ENCODE measurements at regions not wholly inside any gene's neighbourhood (a gene's known extent, or its start where the extent isn't known, plus 50 kb on each side); places are given as distances from the start of the nearest gene placed in this dataset.
"Not testable (repeated sequence)": the region's sequence is repeated elsewhere in the genome, so short reads cannot be mapped to it uniquely, and the experiment has no call there.

- Mint-ChIP-seq H3K4me3 (no peak overlapping the region), H3K27ac (no peak overlapping the region), H3K27me3 (no peaks in the 10 kb centered on the region), H3K9me3 (peaks cover 2% of the 10 kb centered on the region), H3K36me3 (ENCODE audit: low read depth) (no peaks in the 10 kb centered on the region), H3K4me1 (no peaks in the 10 kb centered on the region)
- ChIA-PET POLR2A (no interaction called here), CTCF (no interaction called here)
- no peak for DNase-seq
Measured at GRCh38 chr12:87378526-87378925, 650.7 kb downstream of the C12orf50 start.

- no peaks in the 10 kb centered on the region for H3K27me3 Mint-ChIP-seq
- no peak for DNase-seq
- H3K27ac Mint-ChIP-seq, result no peak overlapping the region
- H3K36me3 Mint-ChIP-seq (ENCODE audit: low read depth), result no peaks in the 10 kb centered on the region
- peaks cover 2% of the 10 kb centered on the region for H3K9me3 Mint-ChIP-seq
- H3K4me3 Mint-ChIP-seq, result no peak overlapping the region
- ChIA-PET POLR2A (no interaction called here), CTCF (no interaction called here)
- no peaks in the 10 kb centered on the region for H3K4me1 Mint-ChIP-seq
Measured at GRCh38 chr12:87376722-87377121, 652.5 kb downstream of the C12orf50 start.

DNA sequence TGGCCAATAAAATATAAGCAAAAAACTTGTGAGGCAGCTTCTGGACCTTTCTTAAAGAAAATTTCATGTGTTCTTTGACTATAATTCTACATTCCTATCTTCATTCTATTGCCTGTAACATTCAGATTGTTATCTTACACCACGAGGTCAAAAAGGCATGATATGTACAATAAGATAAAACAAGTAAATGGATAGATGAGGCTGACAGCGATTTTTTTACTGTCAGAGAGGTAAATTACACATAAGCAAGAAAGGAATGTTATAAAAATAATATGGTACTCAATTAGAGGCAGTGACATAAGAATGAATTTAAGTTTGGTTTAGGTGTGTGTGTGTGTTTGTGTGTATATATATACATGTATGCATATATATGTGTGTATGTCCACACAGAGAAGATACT is 660.0 kb downstream of the C12orf50 start:
- no peak overlapping the region for H3K27ac Mint-ChIP-seq
- no peaks in the 10 kb centered on the region for H3K27me3 Mint-ChIP-seq
- peaks cover 2% of the 10 kb centered on the region for H3K9me3 Mint-ChIP-seq
- ChIA-PET POLR2A (no interaction called here), CTCF (no interaction called here)
- DNase-seq, result no peak
- no peaks in the 10 kb centered on the region for H3K4me1 Mint-ChIP-seq
- no peak overlapping the region for H3K4me3 Mint-ChIP-seq
- no peaks in the 10 kb centered on the region for H3K36me3 Mint-ChIP-seq (ENCODE audit: low read depth)

GRCh38 chr12:87368259-87368658 is 660.9 kb downstream of the C12orf50 start:
- no peaks in the 10 kb centered on the region for H3K27me3 Mint-ChIP-seq
- CTCF ChIA-PET, result no interaction called here
- H3K4me1 Mint-ChIP-seq, result no peaks in the 10 kb centered on the region
- no peak overlapping the region for H3K27ac Mint-ChIP-seq
- peaks cover 7% of the 10 kb centered on the region for H3K9me3 Mint-ChIP-seq
- POLR2A ChIA-PET, result no interaction called here
- no peak for DNase-seq
- no peak overlapping the region for H3K4me3 Mint-ChIP-seq
- no peaks in the 10 kb centered on the region for H3K36me3 Mint-ChIP-seq (ENCODE audit: low read depth)

DNA sequence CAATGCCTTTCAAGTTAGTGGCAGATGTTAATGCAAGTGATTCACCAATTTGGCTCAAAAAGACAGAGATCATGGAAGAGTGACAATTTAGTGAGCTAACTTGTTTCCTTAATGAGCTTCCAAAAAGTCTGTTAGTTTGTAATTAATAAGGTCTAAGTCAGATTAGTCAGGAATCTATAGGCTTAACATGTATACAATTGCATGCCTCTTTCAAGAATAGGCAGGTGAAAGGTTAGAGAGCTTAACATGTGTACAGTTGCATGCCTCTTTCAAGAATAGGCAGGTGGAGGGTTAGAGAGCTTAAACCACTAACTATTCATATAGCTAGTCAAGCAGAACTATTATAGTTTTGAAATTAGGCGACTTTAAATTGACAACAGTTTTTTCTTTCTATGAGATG is 663.8 kb downstream of the C12orf50 start:
- no peaks in the 10 kb centered on the region for H3K27me3 Mint-ChIP-seq
- no peaks in the 10 kb centered on the region for H3K36me3 Mint-ChIP-seq (ENCODE audit: low read depth)
- H3K4me3 Mint-ChIP-seq, result no peak overlapping the region
- H3K4me1 Mint-ChIP-seq, result no peaks in the 10 kb centered on the region
- H3K9me3 Mint-ChIP-seq, result peaks cover 22% of the 10 kb centered on the region
- no peak for DNase-seq
- ChIA-PET POLR2A (no interaction called here), CTCF (no interaction called here)
- H3K27ac Mint-ChIP-seq, result no peak overlapping the region

- H3K4me3 Mint-ChIP-seq, result no peak overlapping the region
- CTCF ChIA-PET, result no interaction called here
- no peak overlapping the region for H3K27ac Mint-ChIP-seq
- no peaks in the 10 kb centered on the region for H3K27me3 Mint-ChIP-seq
- peaks cover 22% of the 10 kb centered on the region for H3K9me3 Mint-ChIP-seq
- POLR2A ChIA-PET, result no interaction called here
- H3K36me3 Mint-ChIP-seq (ENCODE audit: low read depth), result no peaks in the 10 kb centered on the region
- no peaks in the 10 kb centered on the region for H3K4me1 Mint-ChIP-seq
- DNase-seq, result no peak
Measured at GRCh38 chr12:87363497-87364084, 665.6 kb downstream of the C12orf50 start.

GRCh38 chr12:87349681-87350080 is 679.5 kb downstream of the C12orf50 start:
- Mint-ChIP-seq H3K4me1 (no peaks in the 10 kb centered on the region), H3K27ac (no peak overlapping the region), H3K9me3 (no peaks in the 10 kb centered on the region), H3K27me3 (no peaks in the 10 kb centered on the region), H3K4me3 (no peak overlapping the region), H3K36me3 (ENCODE audit: low read depth) (no peaks in the 10 kb centered on the region)
- ChIA-PET CTCF (no interaction called here), POLR2A (no interaction called here)
- no peak for DNase-seq

DNA sequence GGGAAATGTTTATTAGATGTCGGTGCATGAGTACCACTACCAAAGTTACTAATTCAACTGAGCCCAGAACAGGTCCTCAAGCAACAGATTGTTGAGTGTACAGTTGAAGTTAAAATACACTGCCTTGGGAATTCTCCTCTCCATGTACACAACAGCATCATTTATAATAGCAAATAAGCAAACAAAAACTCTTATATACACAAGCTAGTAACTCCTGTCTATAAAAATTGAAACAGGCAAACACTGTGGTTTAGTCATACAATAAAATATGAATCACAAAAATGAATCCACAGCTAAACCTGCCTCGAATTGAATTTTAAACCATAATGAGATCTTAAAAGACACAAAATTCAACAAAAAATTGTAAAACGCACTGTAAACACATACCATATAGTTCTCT is 681.1 kb downstream of the C12orf50 start:
- no peaks in the 10 kb centered on the region for H3K36me3 Mint-ChIP-seq (ENCODE audit: low read depth)

DNA sequence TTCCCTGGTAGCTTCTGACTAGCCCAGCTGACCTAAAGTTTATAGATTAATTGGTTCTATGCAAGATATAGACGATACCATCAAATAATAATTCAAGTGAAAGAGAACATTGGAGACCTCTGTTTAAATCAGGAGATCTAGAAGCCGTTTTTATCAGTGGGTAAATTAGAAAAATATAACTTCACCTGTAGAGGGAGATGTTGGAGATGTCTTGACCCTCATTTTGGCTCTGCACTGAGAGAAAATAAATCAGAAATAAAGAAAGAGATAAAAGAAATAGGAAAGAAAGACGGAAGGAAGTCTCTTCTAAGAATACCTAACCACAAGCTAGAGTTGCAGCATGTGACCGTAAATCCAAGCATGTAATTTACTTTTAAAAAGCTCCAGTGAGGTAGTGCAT is 684.5 kb downstream of the C12orf50 start:
- Mint-ChIP-seq H3K4me3 (no peak overlapping the region), H3K36me3 (ENCODE audit: low read depth) (no peaks in the 10 kb centered on the region), H3K27me3 (no peaks in the 10 kb centered on the region), H3K27ac (no peak overlapping the region), H3K9me3 (peaks cover 4% of the 10 kb centered on the region), H3K4me1 (no peaks in the 10 kb centered on the region)
- CTCF ChIA-PET, result no interaction called here
- POLR2A ChIA-PET, result no interaction called here
- no peak for DNase-seq

More for the DNA sequence above, 681.1 kb downstream of the C12orf50 start:
- POLR2A ChIA-PET, result no interaction called here
- DNase-seq, result no peak
- H3K27me3 Mint-ChIP-seq, result no peaks in the 10 kb centered on the region
- no peak overlapping the region for H3K27ac Mint-ChIP-seq
- CTCF ChIA-PET, result no interaction called here
- no peaks in the 10 kb centered on the region for H3K4me1 Mint-ChIP-seq
- peaks cover 4% of the 10 kb centered on the region for H3K9me3 Mint-ChIP-seq
- H3K4me3 Mint-ChIP-seq, result no peak overlapping the region

- DNase-seq, result no peak
- H3K36me3 Mint-ChIP-seq (ENCODE audit: low read depth), result no peaks in the 10 kb centered on the region
- H3K4me3 Mint-ChIP-seq, result no peak overlapping the region
- ChIA-PET POLR2A (no interaction called here), CTCF (no interaction called here)
- H3K27me3 Mint-ChIP-seq, result no peaks in the 10 kb centered on the region
- H3K4me1 Mint-ChIP-seq, result no peaks in the 10 kb centered on the region
- peaks cover 2% of the 10 kb centered on the region for H3K9me3 Mint-ChIP-seq
- H3K27ac Mint-ChIP-seq, result no peak overlapping the region
Measured at GRCh38 chr12:87338681-87339080, 690.5 kb downstream of the C12orf50 start.

- Mint-ChIP-seq H3K4me1 (no peaks in the 10 kb centered on the region), H3K27ac (no peak overlapping the region), H3K9me3 (no peaks in the 10 kb centered on the region), H3K27me3 (no peaks in the 10 kb centered on the region), H3K36me3 (ENCODE audit: low read depth) (no peaks in the 10 kb centered on the region), H3K4me3 (no peak overlapping the region)
- POLR2A ChIA-PET, result no interaction called here
- CTCF ChIA-PET, result no interaction called here
- no peak for DNase-seq
Measured at GRCh38 chr12:87336814-87337336, 692.3 kb downstream of the C12orf50 start.

- ChIA-PET CTCF (no interaction called here), POLR2A (no interaction called here)
- no peaks in the 10 kb centered on the region for H3K9me3 Mint-ChIP-seq
- H3K27ac Mint-ChIP-seq, result no peak overlapping the region
- H3K27me3 Mint-ChIP-seq, result no peaks in the 10 kb centered on the region
- H3K4me3 Mint-ChIP-seq, result no peak overlapping the region
- H3K4me1 Mint-ChIP-seq, result no peaks in the 10 kb centered on the region
- H3K36me3 Mint-ChIP-seq (ENCODE audit: low read depth), result no peaks in the 10 kb centered on the region
- DNase-seq, result no peak
Measured at GRCh38 chr12:87332987-87333726, 696.0 kb downstream of the C12orf50 start.

DNA sequence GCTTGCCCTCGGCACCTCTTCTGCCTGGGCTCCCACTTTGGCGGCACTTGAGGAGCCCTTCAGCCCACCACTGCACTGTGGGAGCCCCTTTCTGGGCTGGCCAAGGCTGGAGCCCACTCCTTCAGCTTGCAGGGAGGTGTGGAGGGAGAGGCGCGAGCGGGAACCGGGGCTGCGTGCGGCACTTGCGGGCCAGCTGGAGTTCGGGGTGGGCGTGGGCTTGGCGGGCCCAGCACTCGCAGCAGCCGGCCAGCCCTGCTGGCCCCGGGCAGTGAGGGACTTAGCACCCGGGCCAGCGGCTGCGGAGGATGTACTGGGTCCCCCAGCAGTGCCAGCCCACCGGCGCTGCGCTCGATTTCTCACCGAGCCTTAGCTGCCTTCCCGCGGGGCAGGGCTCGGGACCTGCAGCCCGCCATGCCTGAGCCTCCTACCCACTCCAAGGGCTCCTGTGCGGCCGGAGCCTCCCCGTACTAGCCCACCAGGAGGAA is 699.1 kb downstream of the C12orf50 start:
- H3K4me1 Mint-ChIP-seq; POLR2A ChIA-PET; CTCF ChIA-PET; H3K4me3 Mint-ChIP-seq; DNase-seq; H3K27me3 Mint-ChIP-seq; H3K9me3 Mint-ChIP-seq; H3K36me3 Mint-ChIP-seq (ENCODE audit: low read depth); H3K27ac Mint-ChIP-seq: not testable (repeated sequence)

All from activated CD4-positive, alpha-beta memory T cell treated with anti-CD3 and anti-CD28 coated beads, Interleukin-2, amount 10 ng/mL, durations not matched to agents 7 days and 5 days (primary cell).